H9 (cell line): ENCODE measurements at regions not wholly inside any gene's neighbourhood (a gene's known extent, or its start where the extent isn't known, plus 50 kb on each side); places are given as distances from the start of the nearest gene placed in this dataset.

Experiments
- DNase-seq: peaks from one replicate; pipeline ENCODE4 v3.0.0-alpha.2; 2017
- H2AFZ ChIP-seq: one replicate; pipeline ENCODE4 v1.6.1; 2013; ENCODE audit warnings: mild to moderate bottlenecking, low read length, control low read depth, moderate library complexity
- H2AK5ac ChIP-seq: 2 replicates; pipeline ENCODE4 v1.6.1; 2013; ENCODE audit warnings: low read length, control low read depth, mixed read lengths; ENCODE audit not compliant: insufficient read length
- H2BK120ac ChIP-seq: one replicate; pipeline ENCODE4 v1.6.1; 2013; ENCODE audit warnings: low read depth, mild to moderate bottlenecking, low read length, control low read depth, inconsistent platforms; ENCODE audit not compliant: poor library complexity, severe bottlenecking
- H2BK12ac ChIP-seq: 2 replicates; pipeline ENCODE4 v1.6.1; 2013; ENCODE audit warnings: low read length, control low read depth, mixed read lengths, low read depth; ENCODE audit not compliant: insufficient read length
- H2BK15ac ChIP-seq: 2 replicates; pipeline ENCODE4 v1.6.1; 2013; ENCODE audit warnings: low read depth, low read length, control low read depth
- H2BK20ac ChIP-seq: one replicate; pipeline ENCODE4 v1.6.1; 2013; ENCODE audit warnings: low read depth, mild to moderate bottlenecking, low read length, control low read depth, inconsistent platforms; ENCODE audit not compliant: poor library complexity, severe bottlenecking
- H2BK5ac ChIP-seq: 2 replicates; pipeline ENCODE4 v1.6.1; 2013; ENCODE audit warnings: low read length, control low read depth, mixed read lengths; ENCODE audit not compliant: insufficient read length
- H3K14ac ChIP-seq: 2 replicates; pipeline ENCODE4 v1.6.1; 2013; ENCODE audit warnings: low read length, control low read depth; ENCODE audit not compliant: insufficient read depth
- H3K18ac ChIP-seq: 2 replicates; pipeline ENCODE4 v1.6.1; 2013; ENCODE audit warnings: low read depth, mild to moderate bottlenecking, mixed read lengths, low read length, control low read depth; ENCODE audit not compliant: insufficient read length
- H3K23ac ChIP-seq: 2 replicates; pipeline ENCODE4 v1.6.1; 2013; ENCODE audit warnings: low read length, control low read depth, mixed read lengths, low read depth; ENCODE audit not compliant: insufficient read length
- H3K23me2 ChIP-seq: 2 replicates; pipeline ENCODE4 v1.6.1; 2013; ENCODE audit warnings: low read depth, mild to moderate bottlenecking, mixed read lengths, low read length, control low read depth; ENCODE audit not compliant: insufficient read length, poor library complexity, severe bottlenecking
- H3K27ac ChIP-seq: 2 replicates; pipeline ENCODE4 v1.5.1; 2013; ENCODE audit warnings: low read length, control low read depth, mixed read lengths, low read depth; ENCODE audit not compliant: insufficient read length
- H3K27me3 ChIP-seq: 2 replicates; pipeline ENCODE4 v1.6.1; 2013; ENCODE audit warnings: low read length, control low read depth, inconsistent platforms; ENCODE audit not compliant: insufficient read depth
- H3K4ac ChIP-seq: 2 replicates; pipeline ENCODE4 v1.6.1; 2013; ENCODE audit warnings: low read depth, mild to moderate bottlenecking, control low read depth, inconsistent platforms, low read length, moderate library complexity
- H3K4me1 ChIP-seq: 2 replicates; pipeline ENCODE4 v1.6.1; 2013; ENCODE audit warnings: low read length, control low read depth, inconsistent platforms; ENCODE audit not compliant: insufficient read depth
- H3K4me2 ChIP-seq: 2 replicates; pipeline ENCODE4 v1.6.1; 2013; ENCODE audit warnings: low read length, control low read depth, mixed read lengths; ENCODE audit not compliant: insufficient read length, insufficient read depth
- H3K56ac ChIP-seq: 2 replicates; pipeline ENCODE4 v1.6.1; 2013; ENCODE audit warnings: low read depth, mild to moderate bottlenecking, mixed read lengths, low read length, control low read depth; ENCODE audit not compliant: insufficient read length
- H3K79me1 ChIP-seq: 2 replicates; pipeline ENCODE4 v1.6.1; 2013; ENCODE audit warnings: low read depth, mild to moderate bottlenecking, moderate library complexity, low read length, control low read depth, inconsistent platforms; ENCODE audit not compliant: insufficient read depth, poor library complexity, severe bottlenecking
- H3K79me2 ChIP-seq: 2 replicates; pipeline ENCODE4 v1.6.1; 2013; ENCODE audit warnings: low read length, control low read depth, inconsistent platforms; ENCODE audit not compliant: insufficient read depth
- H3K9ac ChIP-seq: 2 replicates; pipeline ENCODE4 v1.6.1; 2013; ENCODE audit warnings: low read length, control low read depth, mixed read lengths; ENCODE audit not compliant: insufficient read length; ENCODE audit errors: extremely low read depth
- H3K9me3 ChIP-seq: one replicate; pipeline ENCODE4 v1.6.1; 2013; ENCODE audit warnings: low read depth, low read length, inconsistent platforms; ENCODE audit not compliant: control insufficient read depth
- H3T11ph ChIP-seq: one replicate; pipeline ENCODE4 v1.6.1; 2013; ENCODE audit warnings: mild to moderate bottlenecking, low read length, control low read depth, inconsistent platforms
- H4K20me1 ChIP-seq: one replicate; pipeline ENCODE4 v1.6.1; 2013; ENCODE audit not compliant: control insufficient read depth, insufficient read length, insufficient read depth
- H4K5ac ChIP-seq: 2 replicates; pipeline ENCODE4 v1.6.1; 2013; ENCODE audit warnings: low read depth, mild to moderate bottlenecking, mixed read lengths, low read length, control low read depth; ENCODE audit not compliant: insufficient read length
- H4K8ac ChIP-seq: replicated peaks from 2 replicates; pipeline ENCODE4 v1.6.1; 2013; ENCODE audit warnings: low read length, control low read depth, mixed read lengths, low read depth; ENCODE audit not compliant: insufficient read length
- H4K91ac ChIP-seq: 2 replicates; pipeline ENCODE4 v1.6.1; 2013; ENCODE audit warnings: low read depth, mild to moderate bottlenecking, moderate library complexity, mixed read lengths, low read length, control low read depth; ENCODE audit not compliant: insufficient read length
- H3K27ac Mint-ChIP-seq, 3 experiments: 2 replicates in 2 of 3; 3 replicates in 1 of 3; pipeline ENCODE4 v1.8.0; 2020 to 2021; ENCODE audit warnings: mixed read lengths in 3 of 3, mild to moderate bottlenecking in 1 of 3, moderate library complexity in 1 of 3
- H3K27me3 Mint-ChIP-seq: 2 replicates; pipeline ENCODE4 v1.8.0; 2021; ENCODE audit warnings: low read depth, mild to moderate bottlenecking, moderate library complexity, mixed read lengths
- H3K36me3 Mint-ChIP-seq, 3 experiments: 2 replicates in 2 of 3; 3 replicates in 1 of 3; pipeline ENCODE4 v1.8.0; 2020 to 2021; ENCODE audit warnings: low read depth in 3 of 3, mixed read lengths in 3 of 3; ENCODE audit not compliant: insufficient read depth in 1 of 3
- H3K4me1 Mint-ChIP-seq, 2 experiments: 2 replicates each; pipeline ENCODE4 v1.8.0; 2020; ENCODE audit warnings: mixed read lengths in 2 of 2
- H3K4me3 Mint-ChIP-seq, 2 experiments: 2 replicates in 1 of 2; 3 replicates in 1 of 2; pipeline ENCODE4 v1.8.0; 2020 to 2021; ENCODE audit warnings: mild to moderate bottlenecking in 2 of 2, mixed read lengths in 2 of 2, moderate library complexity in 1 of 2
- H3K9me3 Mint-ChIP-seq, 2 experiments: 2 replicates in 1 of 2; 3 replicates in 1 of 2; pipeline ENCODE4 v1.8.0; 2020; ENCODE audit warnings: mild to moderate bottlenecking in 2 of 2, mixed read lengths in 2 of 2, moderate library complexity in 1 of 2
- WGBS: extraction: QIAGEN DNeasy Blood & Tissue Kit; methylation state at CpG from one replicate; pipeline ENCODE4 v1.1.7; 2013; ENCODE audit warnings: missing lambda C conversion rate, low lambda C conversion rate, mixed read lengths; ENCODE audit not compliant: insufficient read length; ENCODE audit errors: extremely low coverage; 5-methylcytosine and 5-hydroxymethylcytosine counted together
- TF ChIP-seq, protein P1 (sequence below): fragments of 200-600 bp; sonication (generic); conservative IDR thresholded peaks from 3 replicates; pipeline ENCODE4 v1.8.0; 2021; ENCODE audit warnings: antibody characterized with exemption, mild to moderate bottlenecking

DNA sequence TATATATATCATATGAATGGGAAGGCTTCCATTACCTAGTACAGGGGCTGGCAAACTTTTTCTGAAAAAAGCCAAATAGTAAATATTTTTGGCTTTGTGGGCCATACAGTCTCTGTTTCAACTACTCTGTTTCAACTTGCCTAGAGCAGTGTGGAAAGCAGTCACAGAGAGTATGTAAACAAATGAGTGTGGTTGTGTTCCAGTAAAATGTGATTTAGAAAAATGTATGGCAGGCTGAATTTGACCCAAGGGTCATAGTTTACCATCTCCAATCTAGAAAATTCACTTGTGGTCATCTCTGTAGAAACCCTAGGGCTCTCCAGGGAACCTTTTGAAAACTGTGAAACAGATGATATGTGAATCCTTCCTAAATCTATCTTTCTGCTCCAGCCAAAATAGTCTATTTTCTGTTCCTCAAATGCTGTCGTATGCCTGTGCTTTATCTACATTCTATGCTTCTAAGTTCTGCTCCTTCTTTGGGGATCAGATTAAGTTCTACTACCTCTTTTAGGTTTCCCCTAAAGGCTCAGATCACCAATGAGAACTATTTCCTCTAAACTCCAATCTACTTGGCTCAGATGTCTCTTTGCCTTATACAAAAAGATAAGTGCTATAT lies 356.2 kb downstream of the METTL15 start:
- Mint-ChIP-seq H3K27ac (no peak overlapping the region), H3K4me1 (no peaks in the 10 kb centered on the region; a peak in 1 of 4 replicates), H3K27me3 (no peaks in the 10 kb centered on the region), H3K4me3 (no peak overlapping the region), H3K9me3 (no peaks in the 10 kb centered on the region), H3K36me3 (no peaks in the 10 kb centered on the region)
- Histone ChIP-seq H3K4ac (no peak overlapping the region), H3K23me2 (no peaks in the 10 kb centered on the region), H3K79me2 (no peaks in the 10 kb centered on the region), H2BK20ac (no peak overlapping the region), H4K8ac (no peak overlapping the region), H3K23ac (no peak overlapping the region), H2BK120ac (no peak overlapping the region), H4K5ac (no peak overlapping the region), H2BK5ac (no peak overlapping the region), H3K27ac (no peak overlapping the region), H4K91ac (no peak overlapping the region), H3K9me3 (no peaks in the 10 kb centered on the region), H3K4me1 (no peaks in the 10 kb centered on the region), H4K20me1 (no peaks in the 10 kb centered on the region), H3K9ac (no peak overlapping the region), H2BK12ac (no peak overlapping the region), H2BK15ac (no peak overlapping the region), H2AFZ (no peak overlapping the region), H3K18ac (no peak overlapping the region), H3T11ph (no peak overlapping the region), H2AK5ac (no peak overlapping the region), H3K27me3 (no peaks in the 10 kb centered on the region), H3K79me1 (no peaks in the 10 kb centered on the region), H3K56ac (no peak overlapping the region), H3K4me2 (no peak overlapping the region), H3K14ac (no peak overlapping the region)
- no peak for DNase-seq
- no CpG with 5 or more reads among the region's 1 CpG for WGBS
- TF ChIP-seq, protein P1, sequence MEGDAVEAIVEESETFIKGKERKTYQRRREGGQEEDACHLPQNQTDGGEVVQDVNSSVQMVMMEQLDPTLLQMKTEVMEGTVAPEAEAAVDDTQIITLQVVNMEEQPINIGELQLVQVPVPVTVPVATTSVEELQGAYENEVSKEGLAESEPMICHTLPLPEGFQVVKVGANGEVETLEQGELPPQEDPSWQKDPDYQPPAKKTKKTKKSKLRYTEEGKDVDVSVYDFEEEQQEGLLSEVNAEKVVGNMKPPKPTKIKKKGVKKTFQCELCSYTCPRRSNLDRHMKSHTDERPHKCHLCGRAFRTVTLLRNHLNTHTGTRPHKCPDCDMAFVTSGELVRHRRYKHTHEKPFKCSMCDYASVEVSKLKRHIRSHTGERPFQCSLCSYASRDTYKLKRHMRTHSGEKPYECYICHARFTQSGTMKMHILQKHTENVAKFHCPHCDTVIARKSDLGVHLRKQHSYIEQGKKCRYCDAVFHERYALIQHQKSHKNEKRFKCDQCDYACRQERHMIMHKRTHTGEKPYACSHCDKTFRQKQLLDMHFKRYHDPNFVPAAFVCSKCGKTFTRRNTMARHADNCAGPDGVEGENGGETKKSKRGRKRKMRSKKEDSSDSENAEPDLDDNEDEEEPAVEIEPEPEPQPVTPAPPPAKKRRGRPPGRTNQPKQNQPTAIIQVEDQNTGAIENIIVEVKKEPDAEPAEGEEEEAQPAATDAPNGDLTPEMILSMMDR, result no peak
